Activated CD8-positive, alpha-beta memory T cell treated with anti-CD3 and anti-CD28 coated beads, Interleukin-2, amount 50 U/mL, for 48 hours (primary cell): ENCODE measurements at regions not wholly inside any gene's neighbourhood (a gene's known extent, or its start where the extent isn't known, plus 50 kb on each side); places are given as distances from the start of the nearest gene placed in this dataset.
"Not testable (repeated sequence)": the region's sequence is repeated elsewhere in the genome, so short reads cannot be mapped to it uniquely, and the experiment has no call there.

Experiments
- DNase-seq: peaks from one replicate; pipeline ENCODE4 v3.0.0-alpha.2; 2020

DNA sequence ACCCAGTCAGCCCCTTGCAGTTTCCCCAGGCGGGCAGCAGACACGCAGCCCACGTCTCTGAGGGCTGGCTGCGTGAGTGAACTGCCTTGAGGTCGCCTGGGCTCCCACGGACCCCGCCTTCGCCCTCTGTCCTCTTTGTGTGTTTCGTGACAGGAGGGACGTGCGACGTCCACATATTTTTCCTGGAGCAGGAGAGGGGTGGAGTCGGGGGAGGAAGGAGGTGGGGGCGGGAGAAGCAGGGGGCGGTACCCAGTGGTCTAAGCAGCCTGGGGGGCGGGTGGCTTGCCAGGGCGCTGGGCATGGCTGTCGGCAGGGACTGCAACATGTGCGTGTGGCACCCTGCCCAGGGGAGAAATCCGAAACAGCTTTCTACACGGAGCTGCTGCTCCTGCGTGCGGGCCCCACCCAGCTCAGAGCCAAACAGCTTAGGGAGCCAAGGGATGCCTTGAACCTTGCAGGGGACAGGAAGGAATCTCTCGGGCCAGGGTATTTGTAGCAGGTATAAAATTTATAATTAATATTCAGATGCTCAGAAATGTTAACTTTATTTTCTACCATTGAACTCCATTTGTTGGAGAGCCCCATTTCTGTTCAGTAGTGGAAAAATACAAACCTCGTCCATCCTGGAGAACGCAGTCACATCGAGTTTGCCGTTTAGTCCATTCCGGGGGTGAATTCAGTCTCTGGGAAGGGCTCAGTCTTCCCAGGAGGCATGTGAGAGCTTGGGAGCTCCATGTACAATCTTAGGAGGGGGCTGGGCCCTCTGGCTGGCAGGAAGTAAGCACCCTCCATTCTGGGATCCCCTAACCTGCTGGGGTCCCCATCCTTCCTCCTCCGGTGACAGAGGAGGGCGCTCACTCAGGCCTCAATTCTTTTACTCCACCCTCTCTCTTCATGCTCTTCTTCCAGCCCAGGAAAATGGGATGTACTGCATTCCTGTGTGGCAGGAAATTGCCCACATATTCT lies 79.1 kb upstream of the MEF2A start:
- peak; percentile 59 for DNase-seq

DNA sequence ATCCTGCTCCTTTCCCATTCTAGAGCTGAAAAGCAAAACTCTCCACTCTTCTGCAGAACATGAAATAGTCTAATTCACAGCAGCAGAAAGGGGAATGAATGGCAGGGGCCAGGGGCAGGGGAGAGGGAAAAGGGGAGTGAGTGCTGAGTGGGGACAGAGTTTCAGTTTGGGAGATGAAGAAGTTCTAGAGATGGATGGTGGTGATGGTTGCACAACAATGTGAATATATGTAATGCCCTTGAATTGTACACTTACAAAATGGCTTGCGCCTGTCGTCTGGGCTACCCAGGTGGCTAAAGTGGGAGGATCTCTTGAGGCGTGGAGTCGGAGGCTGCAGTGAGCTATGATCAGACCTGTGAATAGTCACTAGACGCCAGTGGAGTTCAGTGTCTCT lies 78.5 kb upstream of the MEF2A start:
- DNase-seq: peak; percentile 22

GRCh38 chr15:99492275-99492674 lies 73.5 kb upstream of the MEF2A start:
- DNase-seq: no peak

- DNase-seq: no peak
Observed at GRCh38 chr15:99492716-99493115, 73.1 kb upstream of the MEF2A start.

DNA sequence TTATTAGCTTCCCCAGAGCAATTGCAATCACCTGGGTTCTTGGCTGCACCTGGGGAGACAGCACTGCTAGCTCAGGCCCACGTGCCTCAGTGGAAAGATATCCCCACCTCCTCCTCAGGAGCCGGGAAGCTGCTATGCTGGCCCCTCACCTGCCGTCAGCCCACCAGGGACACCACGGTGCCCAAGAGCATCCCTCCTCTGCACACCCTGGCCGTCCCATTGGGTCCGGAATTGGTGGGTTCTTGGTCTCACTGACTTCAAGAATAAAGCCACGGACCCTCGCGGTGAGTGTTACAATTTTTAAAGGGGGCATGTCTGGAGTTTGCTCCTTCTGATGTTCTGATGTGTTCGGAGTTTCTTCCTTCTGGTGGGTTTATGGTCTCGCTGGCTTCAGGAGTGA lies 72.3 kb upstream of the MEF2A start:
- DNase-seq: no peak

- not testable (repeated sequence) for DNase-seq
Observed at GRCh38 chr15:99494536-99495233, 71.1 kb upstream of the MEF2A start.

- DNase-seq: no peak
Observed at GRCh38 chr15:99495430-99496301, 70.1 kb upstream of the MEF2A start.

DNA sequence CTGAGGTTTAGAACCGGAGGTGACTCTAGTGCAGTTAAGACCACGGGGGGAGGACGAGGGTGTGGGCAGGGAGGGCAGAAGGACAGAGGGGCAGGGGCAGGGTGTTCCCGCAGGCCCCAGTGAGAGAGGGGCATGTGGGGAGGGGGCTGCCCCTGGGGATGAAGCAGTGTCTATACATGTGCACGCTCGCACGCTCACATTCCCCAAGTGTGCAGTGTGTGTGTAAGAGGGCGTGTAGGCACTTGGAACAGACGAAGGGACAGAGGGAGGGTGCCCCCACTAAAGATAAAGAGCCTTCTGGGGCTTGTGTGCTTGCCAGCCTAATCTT lies 69.5 kb upstream of the MEF2A start:
- DNase-seq: no peak

- peak; percentile 73 for DNase-seq
Observed at GRCh38 chr15:99502182-99502581, 63.6 kb upstream of the MEF2A start.

DNA sequence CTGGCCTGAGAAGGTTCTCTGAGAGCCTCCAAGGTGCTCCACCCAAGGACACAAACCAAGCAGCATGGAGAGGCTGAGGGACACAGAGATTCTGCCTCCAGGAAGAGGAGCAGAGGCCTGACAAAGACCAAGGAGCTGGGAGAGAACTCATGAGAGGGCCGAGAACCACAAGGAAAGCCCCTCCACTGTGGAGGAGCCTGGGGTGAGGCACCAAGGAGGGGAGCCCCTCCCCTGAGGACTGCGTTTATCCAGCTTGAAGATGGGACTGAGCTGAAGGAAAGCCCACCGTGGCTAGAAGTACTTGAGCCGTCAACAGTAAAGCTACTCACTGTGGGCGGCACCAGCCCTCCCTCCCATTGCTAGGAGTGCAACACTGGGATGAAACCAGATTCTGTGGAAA lies 63.1 kb upstream of the MEF2A start:
- no peak for DNase-seq

- DNase-seq: no peak
Observed at GRCh38 chr15:99503411-99503810, 62.4 kb upstream of the MEF2A start.

GRCh38 chr15:99504071-99504822 lies 61.5 kb upstream of the MEF2A start:
- DNase-seq: no peak

GRCh38 chr15:99504823-99505551 lies 60.8 kb upstream of the MEF2A start:
- DNase-seq: no peak

DNA sequence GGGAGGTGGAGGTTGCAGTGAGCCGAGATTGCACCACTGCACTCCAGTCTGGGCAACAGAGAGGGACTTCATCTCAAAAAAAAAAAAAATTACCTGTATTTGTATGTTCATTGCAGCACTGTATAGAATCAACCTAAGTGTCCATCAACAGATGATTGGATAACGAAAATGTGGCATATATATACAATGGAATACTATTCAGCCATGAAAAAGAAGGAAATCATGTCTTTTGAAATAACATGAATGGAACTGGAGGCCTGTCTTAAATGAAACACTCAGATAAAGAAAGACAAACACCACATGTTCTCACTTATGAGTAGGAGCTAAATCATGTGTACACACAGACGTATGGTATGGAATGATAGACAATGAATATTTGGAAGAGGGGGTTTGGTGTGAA lies 59.4 kb upstream of the MEF2A start:
- DNase-seq: no peak

DNA sequence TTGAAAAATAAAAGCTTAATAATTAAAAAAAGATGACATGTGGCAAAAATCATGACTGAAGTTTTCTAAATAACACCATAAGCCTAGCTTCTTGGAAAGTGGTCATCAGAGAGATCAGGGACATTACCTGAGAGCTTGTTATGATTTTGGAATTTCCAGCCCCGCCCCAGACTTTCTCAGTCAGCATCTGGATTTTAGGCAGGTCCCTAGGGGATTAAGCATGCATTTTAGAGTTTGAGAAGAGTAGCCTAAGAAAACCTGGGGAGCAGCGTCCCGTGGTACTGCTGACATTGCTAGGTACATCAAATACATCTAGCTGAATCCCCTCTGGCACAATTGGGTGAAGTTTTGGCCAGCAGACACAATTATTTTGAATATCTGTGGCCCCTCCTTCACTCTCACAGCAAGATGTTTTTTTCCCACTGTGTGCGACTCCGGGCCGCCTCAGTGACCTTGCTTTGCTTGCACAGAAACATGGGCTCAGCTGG lies 58.7 kb upstream of the MEF2A start:
- no peak for DNase-seq

DNA sequence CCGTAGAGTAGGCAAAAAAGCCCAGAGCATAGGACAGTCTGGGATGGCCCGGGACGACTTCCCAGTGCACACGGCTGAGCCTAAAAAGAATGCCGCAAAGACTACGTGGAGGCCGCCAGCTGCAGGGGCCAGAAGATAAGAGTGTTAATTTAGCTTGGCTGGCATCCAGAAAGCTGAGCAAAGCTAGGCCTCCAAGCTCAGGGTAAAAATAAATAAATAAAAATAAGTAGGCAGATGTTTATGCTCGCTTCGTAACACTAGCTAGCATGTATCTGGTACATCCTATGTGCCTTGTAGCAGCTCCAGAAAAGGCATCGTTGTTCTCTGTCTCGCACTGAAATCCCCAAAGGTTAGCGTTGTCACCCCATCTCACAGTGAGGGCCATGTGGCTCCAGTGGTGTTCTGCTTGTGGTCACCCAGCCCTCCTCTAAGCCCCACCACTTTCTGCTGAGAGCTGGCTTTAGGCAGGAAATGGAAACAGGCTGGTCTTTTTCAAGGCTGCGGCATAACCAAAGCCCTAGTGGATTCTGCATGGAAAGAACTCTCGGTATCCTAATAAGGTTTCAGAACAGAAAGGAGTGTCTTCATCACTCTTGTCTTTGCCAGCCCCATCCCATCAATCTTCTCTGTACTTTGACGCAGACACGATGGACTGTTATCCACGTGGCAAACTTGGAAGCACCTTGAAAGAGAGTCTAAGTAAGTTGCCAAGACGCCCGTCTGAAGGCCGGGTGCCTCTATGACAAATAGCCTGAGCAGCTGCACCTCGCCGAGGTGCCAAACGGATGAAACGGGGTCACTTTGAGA lies 58.1 kb upstream of the MEF2A start:
- DNase-seq: no peak

GRCh38 chr15:99508311-99508645 lies 57.5 kb upstream of the MEF2A start:
- no peak for DNase-seq

DNA sequence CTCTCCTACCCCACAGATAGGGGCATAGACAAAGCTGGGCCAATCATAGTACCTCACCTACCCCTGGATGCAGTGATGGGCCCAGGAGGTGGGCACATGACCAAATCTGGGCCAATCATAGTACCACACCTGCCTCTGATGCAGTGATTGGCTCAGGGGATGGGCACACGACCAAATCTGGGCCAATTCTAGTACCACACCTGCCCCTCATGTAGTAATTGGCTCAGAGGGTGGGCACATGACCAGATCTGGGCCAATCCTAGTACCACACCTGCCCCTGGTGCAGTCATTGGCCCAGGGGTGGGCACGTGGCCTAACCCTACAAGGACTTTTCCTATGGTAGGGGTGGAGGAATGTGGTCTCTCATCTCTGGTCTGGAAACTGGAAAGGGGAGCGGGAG lies 56.9 kb upstream of the MEF2A start:
- no peak for DNase-seq

- DNase-seq: no peak
Observed at GRCh38 chr15:99509686-99510461, 55.9 kb upstream of the MEF2A start.

GRCh38 chr15:99511531-99511865 lies 54.3 kb upstream of the MEF2A start:
- DNase-seq: no peak
